ENCODE measurements at regions not wholly inside any gene's neighbourhood (a gene's known extent, or its start where the extent isn't known, plus 50 kb on each side); places are given as distances from the start of the nearest gene placed in this dataset.

DNA sequence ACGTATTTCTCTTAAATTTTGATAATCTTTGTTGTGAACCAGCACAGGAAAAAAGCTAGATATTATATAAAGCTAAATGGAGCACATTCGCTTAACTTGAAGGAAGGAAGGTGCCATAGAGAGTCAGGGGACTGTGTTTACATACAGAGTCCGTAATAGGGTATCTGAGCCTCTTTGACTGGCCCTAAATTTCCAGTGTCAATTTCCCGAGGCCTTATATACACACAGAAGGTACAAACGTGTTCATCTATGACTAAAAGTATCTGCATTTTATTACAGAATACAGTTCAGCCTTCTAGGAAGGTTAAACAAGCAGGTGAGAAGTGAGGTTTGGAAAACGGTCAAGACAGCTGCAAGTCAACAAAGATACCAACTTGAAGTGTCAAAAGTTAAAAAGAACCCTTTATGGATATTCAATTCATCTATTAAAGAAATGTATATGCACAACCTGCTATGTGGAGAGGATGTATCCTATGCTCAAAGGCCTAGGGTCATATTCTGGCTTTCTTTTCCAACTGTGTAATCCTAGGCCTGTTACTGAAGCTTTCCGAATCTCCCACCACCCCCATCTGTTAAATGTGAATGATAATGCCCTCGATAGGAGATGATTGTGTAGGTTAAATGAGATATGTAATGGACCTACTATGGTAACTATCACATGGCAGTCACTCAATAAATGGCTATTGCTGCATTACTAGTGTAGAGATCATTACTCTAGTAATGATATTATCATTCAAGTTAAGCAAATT, 263.7 kb upstream of the MAF start:
- Histone ChIP-seq H3K27me3 (no peaks in the 10 kb centered on the region), H3K36me3 (no peaks in the 10 kb centered on the region), H3K4me1 (no peaks in the 10 kb centered on the region), H3K9me3 (no peaks in the 10 kb centered on the region), H3K27ac (no peak overlapping the region), H3K4me3 (no peak overlapping the region)
- no peak for DNase-seq
- TF ChIP-seq, protein P1, sequence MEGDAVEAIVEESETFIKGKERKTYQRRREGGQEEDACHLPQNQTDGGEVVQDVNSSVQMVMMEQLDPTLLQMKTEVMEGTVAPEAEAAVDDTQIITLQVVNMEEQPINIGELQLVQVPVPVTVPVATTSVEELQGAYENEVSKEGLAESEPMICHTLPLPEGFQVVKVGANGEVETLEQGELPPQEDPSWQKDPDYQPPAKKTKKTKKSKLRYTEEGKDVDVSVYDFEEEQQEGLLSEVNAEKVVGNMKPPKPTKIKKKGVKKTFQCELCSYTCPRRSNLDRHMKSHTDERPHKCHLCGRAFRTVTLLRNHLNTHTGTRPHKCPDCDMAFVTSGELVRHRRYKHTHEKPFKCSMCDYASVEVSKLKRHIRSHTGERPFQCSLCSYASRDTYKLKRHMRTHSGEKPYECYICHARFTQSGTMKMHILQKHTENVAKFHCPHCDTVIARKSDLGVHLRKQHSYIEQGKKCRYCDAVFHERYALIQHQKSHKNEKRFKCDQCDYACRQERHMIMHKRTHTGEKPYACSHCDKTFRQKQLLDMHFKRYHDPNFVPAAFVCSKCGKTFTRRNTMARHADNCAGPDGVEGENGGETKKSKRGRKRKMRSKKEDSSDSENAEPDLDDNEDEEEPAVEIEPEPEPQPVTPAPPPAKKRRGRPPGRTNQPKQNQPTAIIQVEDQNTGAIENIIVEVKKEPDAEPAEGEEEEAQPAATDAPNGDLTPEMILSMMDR (IDR thresholded peaks at IDR 0.05) = no peak
- ATAC-seq = no peak
- intact Hi-C loops (cut with DNase I) = no loop called here

DNA sequence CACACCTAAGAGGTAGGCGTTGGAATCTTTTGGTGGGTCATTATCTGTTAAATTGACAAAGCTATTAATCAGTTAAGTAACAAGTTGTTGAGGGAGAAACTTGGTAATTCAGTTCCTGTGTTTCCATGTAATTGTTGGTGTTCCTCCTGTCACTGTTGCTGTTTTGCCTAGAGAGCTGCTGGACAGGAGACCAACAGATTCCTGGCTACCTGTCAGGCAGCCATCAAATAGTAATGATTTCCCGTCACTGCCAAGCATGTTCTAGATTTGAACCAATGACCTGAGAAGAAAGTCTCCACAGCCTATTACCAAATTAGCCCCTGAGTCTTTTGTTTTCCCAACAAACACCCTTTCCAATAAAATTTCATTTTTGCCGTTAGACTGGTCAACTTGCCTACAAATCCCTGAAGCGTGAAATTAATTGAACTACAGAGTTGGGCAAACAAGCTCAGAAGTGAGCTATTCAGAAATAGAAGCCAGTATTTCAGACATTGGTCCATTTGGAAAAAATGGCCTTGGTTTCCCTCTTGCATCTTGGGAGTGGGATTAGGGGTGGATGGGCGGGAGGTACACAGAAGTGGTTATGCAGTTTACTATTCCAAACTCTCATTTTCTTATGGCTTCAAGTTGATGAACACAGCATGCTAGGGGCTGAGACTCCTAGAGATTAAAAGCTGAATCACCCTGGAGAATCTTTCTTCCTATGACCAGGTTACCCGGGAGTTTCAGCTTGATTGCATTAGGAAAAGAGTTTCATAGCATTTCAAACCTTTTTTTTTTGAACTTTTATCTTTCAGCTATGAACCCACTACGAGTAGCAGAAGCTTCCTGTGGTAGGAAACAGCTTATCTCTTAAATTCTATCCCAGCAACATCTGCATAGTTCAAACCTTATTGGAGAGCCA, 262.8 kb upstream of the MAF start:
- TF ChIP-seq, protein P1 (IDR thresholded peaks at IDR 0.05) = no peak
- Histone ChIP-seq H3K27me3 (no peaks in the 10 kb centered on the region), H3K9me3 (no peaks in the 10 kb centered on the region), H3K4me3 (no peak overlapping the region), H3K4me1 (no peaks in the 10 kb centered on the region), H3K36me3 (no peaks in the 10 kb centered on the region), H3K27ac (no peak overlapping the region)
- DNase-seq (no peak), ATAC-seq (no peak)
- intact Hi-C loops (cut with DNase I) = no loop called here

DNA sequence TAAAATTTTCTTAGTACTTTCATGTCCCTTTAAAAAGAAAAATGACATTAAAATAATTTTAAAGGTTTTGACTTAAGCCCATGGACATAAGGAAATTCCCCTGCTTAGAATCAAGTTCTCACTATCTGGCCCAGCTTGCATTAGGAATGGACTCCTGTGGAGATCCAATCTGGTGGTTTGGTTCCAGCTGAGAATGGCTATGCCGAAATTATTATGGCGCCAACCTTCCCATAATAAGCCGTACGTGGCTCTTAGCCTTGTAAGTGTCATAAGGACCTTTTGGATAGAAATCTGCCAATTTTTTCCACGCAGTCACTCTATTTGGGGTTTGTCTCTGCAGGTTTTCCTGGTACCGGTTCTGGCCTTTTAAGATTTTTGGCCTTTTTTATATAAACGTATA, 262.1 kb upstream of the MAF start:
- no peak for DNase-seq
- no peak for ATAC-seq
- no peaks in the 10 kb centered on the region for H3K4me1 ChIP-seq
- H3K27me3 ChIP-seq = no peaks in the 10 kb centered on the region
- H3K4me3 ChIP-seq = no peak overlapping the region
- TF ChIP-seq, protein P1 (IDR thresholded peaks at IDR 0.05) = no peak
- no peaks in the 10 kb centered on the region for H3K36me3 ChIP-seq
- no peaks in the 10 kb centered on the region for H3K9me3 ChIP-seq
- no peak overlapping the region for H3K27ac ChIP-seq
- intact Hi-C loops (cut with DNase I) = no loop called here

DNA sequence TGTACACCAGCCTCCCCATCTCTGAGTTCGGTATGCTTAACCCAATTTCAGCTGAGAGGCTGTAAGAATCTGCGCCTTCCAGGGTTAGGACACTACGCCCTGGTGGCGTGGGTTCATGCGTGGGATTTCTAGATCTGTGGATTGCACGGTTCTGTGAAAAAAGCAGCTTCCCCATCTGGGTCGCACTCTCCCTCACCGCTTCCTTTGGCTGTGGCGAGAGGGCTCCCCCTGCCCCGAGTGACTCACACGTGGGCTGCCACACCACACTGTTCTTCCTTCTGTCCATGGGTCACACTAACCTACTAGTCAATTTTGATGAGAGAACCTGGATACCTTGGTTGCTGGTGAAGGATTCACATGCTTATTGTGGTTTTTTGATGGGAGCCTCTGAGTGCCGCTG, 256.0 kb upstream of the MAF start:
- H3K27ac ChIP-seq = no peak overlapping the region

More for the DNA sequence above, 256.0 kb upstream of the MAF start:
- Histone ChIP-seq H3K4me3 (no peak overlapping the region), H3K9me3 (peaks cover 0 to 33% of the 10 kb centered on the region in 2 donors), H3K36me3 (no peaks in the 10 kb centered on the region), H3K27me3 (no peaks in the 10 kb centered on the region), H3K4me1 (no peaks in the 10 kb centered on the region)
- intact Hi-C loops (cut with DNase I) = no loop called here
- ATAC-seq (no peak), DNase-seq (no peak)
- TF ChIP-seq, protein P1 (IDR thresholded peaks at IDR 0.05) = no peak

All from left lung (tissue), 4 donors.